ENCODE measurements at regions not wholly inside any gene's neighbourhood (a gene's known extent, or its start where the extent isn't known, plus 50 kb on each side); places are given as distances from the start of the nearest gene placed in this dataset.

GRCh38 chr21:34202553-34203372 is 129.4 kb downstream of the MRPS6 start:
- TF ChIP-seq POLR2A (IDR thresholded peaks at IDR 0.05; ENCODE audit: low read length): no peak
- TF ChIP-seq, protein P1, sequence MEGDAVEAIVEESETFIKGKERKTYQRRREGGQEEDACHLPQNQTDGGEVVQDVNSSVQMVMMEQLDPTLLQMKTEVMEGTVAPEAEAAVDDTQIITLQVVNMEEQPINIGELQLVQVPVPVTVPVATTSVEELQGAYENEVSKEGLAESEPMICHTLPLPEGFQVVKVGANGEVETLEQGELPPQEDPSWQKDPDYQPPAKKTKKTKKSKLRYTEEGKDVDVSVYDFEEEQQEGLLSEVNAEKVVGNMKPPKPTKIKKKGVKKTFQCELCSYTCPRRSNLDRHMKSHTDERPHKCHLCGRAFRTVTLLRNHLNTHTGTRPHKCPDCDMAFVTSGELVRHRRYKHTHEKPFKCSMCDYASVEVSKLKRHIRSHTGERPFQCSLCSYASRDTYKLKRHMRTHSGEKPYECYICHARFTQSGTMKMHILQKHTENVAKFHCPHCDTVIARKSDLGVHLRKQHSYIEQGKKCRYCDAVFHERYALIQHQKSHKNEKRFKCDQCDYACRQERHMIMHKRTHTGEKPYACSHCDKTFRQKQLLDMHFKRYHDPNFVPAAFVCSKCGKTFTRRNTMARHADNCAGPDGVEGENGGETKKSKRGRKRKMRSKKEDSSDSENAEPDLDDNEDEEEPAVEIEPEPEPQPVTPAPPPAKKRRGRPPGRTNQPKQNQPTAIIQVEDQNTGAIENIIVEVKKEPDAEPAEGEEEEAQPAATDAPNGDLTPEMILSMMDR (IDR thresholded peaks at IDR 0.05): no peak
- TF ChIP-seq POLR2AphosphoS2 (conservative IDR thresholded peaks at IDR 0.05; ENCODE audit: low read length): no peak
- TF ChIP-seq RCOR1 (IDR thresholded peaks at IDR 0.05; ENCODE audit: low read depth, low read length): no peak
- no peak for TF ChIP-seq MAZ (IDR thresholded peaks at IDR 0.05; ENCODE audit: borderline replicate concordance, low read depth, low read length)
- TF ChIP-seq, protein P2, sequence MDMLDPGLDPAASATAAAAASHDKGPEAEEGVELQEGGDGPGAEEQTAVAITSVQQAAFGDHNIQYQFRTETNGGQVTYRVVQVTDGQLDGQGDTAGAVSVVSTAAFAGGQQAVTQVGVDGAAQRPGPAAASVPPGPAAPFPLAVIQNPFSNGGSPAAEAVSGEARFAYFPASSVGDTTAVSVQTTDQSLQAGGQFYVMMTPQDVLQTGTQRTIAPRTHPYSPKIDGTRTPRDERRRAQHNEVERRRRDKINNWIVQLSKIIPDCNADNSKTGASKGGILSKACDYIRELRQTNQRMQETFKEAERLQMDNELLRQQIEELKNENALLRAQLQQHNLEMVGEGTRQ (IDR thresholded peaks at IDR 0.05): no peak
- no peak for TF ChIP-seq ESRRA (IDR thresholded peaks at IDR 0.05; ENCODE audit: borderline replicate concordance, low read length)
- TF ChIP-seq, protein P3, sequence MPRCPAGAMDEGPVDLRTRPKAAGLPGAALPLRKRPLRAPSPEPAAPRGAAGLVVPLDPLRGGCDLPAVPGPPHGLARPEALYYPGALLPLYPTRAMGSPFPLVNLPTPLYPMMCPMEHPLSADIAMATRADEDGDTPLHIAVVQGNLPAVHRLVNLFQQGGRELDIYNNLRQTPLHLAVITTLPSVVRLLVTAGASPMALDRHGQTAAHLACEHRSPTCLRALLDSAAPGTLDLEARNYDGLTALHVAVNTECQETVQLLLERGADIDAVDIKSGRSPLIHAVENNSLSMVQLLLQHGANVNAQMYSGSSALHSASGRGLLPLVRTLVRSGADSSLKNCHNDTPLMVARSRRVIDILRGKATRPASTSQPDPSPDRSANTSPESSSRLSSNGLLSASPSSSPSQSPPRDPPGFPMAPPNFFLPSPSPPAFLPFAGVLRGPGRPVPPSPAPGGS (IDR thresholded peaks at IDR 0.05): no peak
- TF ChIP-seq BHLHE40 (IDR thresholded peaks at IDR 0.05; ENCODE audit: low read depth, low read length): no peak
